GM19324 (cell line): ENCODE measurements at regions not wholly inside any gene's neighbourhood (a gene's known extent, or its start where the extent isn't known, plus 50 kb on each side); places are given as distances from the start of the nearest gene placed in this dataset.
"Not testable (repeated sequence)": the region's sequence is repeated elsewhere in the genome, so short reads cannot be mapped to it uniquely, and the experiment has no call there.

Experiments used
- ATAC-seq: cut with Tn5 transposase; IDR thresholded peaks from one replicate; pipeline ENCODE4 v1.9.1; 2021; ENCODE audit warnings: mild to moderate bottlenecking, moderate library complexity; ENCODE audit not compliant: unreplicated experiment, low FRiP score

DNA sequence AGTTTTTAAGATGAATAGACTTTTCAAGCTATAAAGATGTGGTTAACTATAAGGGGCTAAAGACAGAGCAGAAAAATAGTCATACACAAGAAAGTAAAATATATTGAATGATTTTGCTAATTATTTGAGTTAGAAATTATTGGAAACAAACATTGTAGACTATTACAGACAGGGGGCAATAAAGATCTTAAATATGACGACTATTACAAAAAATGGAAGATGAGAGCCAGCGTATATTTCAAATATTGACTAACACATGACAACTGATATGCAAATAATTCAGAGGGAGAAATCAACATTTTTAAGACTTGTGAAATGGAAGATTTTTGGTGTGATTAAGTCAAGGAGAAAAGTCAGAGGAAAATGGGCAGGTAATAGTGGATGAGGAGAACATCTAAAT is 520.2 kb upstream of the NUDT12 start:
- no peak for ATAC-seq

DNA sequence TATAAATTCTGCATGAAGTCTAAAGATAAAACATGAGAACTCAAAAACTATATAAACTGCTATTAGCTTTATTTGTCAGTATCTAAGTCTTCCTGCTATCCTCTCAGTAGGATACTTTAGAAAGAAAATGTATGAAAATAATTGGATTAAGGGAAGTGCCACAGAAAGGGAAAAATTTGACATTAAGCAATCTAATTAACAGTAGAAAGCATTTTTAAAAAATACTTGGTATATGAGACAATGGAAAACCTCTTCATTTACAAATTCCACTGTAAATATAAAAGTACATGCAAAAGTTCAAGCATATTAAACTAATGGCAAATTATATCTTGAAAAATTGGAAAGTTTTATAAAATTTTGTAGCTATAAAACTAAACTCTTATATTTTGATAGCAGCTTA is 518.6 kb upstream of the NUDT12 start:
- ATAC-seq = no peak

DNA sequence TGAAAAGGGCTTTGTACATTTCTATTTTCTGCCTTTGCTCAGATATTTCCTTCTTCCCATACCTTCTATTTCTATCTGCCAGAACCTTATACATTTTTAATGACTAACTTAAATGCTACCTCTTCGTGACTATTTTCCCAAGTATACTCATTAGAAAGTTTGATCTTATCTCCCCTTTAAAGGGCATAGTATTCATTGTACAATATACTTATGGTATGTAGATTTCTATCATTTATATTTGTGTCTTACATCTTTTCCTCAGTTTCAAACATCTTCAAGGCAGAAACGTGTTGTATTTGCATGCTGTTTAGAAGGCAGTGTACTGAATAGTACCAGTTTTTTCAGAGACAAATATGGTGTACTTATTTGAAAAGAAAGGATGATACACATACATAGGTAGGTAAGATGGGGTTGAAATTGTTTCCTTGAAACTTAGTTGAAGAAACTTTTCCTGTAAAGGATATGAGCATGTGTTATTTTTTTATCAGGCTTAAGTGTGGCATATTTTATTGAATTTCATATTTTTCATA is 518.1 kb upstream of the NUDT12 start:
- ATAC-seq = no peak

DNA sequence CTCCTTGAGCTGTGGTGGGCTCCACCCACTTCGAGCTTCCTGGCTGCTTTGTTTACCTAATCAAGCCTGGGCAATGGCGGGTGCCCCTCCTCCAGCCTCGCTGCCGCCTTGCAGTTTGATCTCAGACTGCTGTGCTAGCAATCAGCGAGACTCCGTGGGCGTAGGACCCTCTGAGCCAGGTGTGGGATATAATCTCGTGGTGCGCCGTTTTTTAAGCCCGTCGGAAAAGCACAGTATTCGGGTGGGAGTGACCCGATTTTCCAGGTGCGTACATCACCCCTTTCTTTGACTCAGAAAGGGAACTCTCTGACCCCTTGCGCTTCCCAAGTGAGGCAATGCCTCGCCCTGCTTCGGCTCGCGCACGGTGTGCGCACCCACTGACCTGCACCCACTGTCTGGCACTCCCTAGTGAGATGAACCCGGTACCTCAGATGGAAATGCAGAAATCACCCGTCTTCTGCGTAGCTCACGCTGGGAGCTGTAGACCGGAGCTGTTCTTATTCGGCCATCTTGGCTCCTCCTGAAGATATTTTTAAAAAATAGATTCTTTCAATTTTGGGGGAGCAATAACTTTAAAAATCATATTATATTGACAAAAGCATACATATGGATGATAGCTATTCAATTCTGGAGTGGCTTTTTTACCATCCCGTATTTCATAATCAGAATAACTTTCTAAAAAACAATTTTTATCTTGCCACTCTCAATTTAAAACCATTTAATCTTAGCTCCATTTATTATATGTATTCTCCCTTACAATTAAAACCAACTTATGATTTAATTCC is 517.5 kb upstream of the NUDT12 start:
- ATAC-seq = not testable (repeated sequence)

DNA sequence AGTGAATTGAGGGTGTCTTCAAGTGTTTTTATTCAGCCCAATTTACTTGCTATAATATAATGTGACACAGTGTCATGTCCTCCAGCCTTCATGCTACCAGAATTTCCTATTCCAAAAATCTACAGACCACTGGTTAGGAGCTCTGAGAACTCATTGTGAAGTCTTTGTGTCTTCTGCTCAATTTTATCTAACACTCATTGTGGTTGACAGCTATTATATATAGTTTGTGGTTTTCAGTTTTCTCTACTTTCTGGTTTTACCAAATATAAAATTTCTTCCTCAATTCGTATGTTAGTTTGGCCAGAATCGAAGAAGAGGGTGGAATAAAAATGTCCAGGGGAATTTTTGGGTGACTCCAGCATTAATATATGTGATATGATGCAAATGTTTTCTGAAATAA is 509.3 kb upstream of the NUDT12 start:
- ATAC-seq = no peak

DNA sequence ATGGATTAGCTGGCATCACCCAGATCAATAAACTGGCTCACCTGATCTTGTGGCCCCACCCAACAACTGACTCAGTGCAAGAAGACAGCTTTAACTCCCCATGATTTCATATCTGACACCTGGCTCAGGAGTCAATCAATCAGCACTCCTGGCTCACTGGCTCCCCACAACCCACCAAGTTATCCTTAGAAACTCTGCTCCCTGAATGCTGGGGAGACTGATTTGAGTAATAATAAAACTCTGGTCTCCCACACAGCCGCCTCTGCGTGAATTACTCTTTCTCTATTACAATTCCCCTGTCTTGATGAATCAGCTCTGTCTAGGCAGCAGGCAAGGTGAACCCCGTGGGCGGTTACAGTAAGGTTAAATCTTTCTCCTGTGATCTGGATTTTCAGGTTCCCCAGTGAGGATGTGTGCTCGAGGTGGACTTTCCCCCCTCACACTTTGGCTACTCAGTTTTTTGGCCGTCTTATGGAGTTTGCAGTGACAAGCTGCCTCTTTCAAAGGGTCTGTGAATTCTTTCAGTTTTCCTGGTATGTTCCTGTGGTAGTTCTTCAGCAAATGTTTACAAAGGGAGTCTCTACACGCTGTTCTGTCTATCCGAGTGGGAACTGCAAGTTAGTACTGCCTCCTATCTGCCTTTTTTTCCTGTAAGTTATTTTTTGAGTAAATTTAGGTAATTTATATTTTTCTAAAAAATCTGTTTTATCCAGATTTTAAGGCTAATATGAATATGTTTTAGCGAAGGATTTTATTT is 500.2 kb upstream of the NUDT12 start:
- no peak for ATAC-seq

DNA sequence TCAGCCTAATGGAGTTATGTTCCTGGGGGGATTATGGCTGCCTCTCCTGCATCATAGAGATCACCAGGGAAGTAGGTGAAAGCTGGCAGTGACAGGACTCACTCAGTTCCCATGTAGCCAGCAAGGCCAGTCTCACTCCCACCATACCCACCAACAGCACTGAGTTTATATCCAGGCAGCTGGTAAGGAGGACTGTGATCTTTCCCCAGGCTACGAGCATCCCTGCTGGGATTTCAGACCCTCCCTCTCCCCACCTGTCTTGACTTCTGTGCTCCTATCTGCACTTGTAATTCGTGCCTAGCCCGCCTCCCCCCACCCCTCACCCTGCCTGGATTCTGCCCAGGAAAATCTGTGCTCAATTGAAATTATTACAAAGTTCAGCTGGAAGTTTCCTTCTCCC is 499.1 kb upstream of the NUDT12 start:
- ATAC-seq = no peak

DNA sequence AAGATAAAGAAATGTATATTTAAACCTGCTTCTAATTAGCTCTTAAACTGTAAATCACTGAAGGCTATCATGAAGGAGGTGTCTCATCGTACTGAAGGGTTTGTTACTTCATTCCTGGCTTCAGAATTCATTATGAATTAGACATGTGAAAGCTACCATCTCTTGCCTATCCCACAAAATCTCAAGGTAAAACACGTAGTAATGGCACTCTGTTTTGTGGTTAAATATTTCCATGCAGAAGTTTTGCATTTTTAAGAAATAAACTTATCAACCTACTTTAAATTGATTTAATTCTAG is 490.7 kb upstream of the NUDT12 start:
- ATAC-seq = no peak

DNA sequence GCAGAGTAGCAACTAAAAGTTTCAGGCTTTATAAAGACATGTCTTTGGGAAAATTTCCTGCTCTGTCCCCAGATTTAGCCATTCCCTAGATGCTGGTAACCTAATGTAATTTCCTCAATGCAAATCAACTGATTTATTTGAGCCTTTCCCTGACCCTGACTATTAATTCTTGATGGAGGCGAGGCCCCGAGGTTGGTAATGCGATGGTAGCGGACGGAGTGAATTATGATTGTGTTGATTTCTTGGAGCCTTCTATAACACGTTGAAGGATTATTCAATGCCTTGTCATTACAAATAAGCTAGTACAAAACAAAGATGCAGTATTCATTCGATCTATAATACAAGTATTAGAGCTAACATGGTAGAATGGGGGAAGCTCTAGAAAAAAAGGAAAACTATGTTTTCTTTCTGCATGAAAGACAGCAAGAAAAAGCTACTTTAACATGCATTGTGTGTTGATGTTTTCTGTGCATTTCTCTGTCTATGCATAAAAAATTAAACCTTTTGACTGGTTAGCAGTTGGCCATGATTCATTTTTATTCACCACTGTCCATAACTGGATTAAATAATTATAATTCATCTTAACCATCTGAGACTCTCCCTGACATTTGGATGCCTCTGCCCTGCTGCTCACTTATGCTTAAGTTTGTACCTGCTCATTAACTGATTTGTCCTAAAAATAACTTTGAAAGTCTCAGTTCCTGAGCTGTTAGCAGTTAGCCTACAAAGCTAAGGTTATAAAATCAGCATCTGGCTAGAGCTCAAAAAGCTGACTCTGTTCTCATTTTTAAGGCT is 490.2 kb upstream of the NUDT12 start:
- no peak for ATAC-seq

DNA sequence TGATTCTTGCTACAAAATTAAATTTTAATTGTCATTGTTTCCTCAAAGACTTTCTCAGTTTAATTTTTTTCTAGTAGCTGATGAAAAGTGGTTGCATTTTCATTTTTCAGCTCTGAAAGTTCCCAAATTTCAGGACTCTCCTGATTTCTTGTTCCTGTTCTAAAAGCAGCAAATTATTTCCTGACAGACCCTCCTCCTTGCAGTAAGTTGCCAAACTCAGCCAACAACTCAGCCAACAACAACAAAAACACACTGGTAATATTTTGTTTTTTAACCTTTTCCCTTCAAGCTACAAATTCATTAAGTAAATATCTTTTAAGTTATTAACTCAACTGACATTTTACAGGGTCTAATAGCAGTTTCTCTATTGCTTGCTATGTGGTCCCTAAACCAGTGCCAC is 487.8 kb upstream of the NUDT12 start:
- ATAC-seq = no peak

DNA sequence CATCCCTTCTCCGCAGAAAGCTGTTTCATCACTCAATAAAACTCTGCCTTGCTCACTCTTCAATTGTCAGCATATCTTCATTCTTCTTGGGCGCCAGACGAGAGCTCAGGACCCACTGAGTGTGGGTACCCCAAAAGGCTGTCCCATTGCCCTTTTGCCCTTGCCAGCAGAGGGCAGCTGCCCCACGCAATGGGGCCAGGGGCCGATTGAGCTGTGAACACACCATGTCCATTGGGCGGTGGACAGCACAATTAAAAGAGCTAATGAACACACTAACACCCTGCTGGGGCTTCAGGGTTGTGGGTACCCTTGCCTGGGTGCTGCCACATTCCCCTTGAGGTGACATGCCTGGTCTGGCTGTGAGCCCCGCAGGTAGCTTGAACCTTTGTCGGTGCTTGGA is 487.2 kb upstream of the NUDT12 start:
- ATAC-seq = no peak

DNA sequence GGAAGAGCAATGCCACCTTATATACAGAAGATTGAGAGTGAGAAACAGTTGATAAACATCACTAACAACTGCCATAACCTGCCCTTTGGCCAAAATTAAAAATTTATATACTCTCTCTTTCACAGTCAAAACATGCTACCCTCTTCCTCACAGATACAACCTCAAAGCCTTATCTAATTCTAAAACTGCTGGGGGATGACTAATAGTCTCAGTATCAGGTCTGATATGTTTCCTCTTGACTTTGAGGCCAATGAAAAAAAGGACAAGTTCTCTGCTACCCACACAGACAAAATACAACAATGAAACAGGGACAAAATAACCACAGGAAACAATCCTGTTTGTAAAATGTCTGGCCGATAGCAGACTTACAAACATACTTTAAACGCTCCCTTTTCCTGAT is 485.6 kb upstream of the NUDT12 start:
- no peak for ATAC-seq

DNA sequence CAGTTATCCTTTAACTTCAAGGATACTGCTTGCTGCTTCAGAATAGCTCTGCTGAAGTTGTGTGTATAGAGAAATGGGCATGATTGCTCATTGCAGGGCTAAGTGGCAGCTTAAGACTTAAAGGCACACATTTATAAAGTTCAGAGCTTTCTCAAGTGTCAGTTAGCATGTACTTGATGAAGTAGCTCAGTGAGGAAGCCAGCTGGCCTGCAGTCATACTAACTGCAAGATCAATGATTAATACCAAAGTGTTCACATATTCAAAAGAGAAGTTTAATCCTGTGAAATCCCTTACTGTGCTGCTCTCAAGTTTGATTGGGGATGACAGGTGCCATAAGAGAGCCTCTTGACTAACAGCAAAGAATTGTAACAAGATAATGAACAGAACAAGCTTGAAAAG is 483.4 kb upstream of the NUDT12 start:
- no peak for ATAC-seq

DNA sequence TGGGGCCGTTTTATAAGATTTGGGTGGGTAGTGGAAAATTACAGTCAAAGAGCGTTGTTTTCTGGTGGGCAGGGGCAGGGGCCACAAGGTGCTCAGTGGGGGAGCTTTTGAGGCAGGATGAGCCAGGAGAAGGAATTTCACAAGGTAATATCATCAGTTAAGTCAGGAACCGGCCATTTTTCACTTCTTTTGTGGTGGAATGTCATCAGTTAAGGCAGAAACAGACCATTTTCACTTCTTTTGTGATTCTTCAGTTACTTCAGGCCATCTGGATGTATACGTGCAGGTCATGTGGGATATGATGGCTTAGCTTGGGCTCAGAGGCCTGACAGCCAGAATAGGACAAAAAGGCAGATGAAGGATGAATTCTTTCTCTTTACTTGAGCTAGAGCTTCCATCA is 477.3 kb upstream of the NUDT12 start:
- not testable (repeated sequence) for ATAC-seq

DNA sequence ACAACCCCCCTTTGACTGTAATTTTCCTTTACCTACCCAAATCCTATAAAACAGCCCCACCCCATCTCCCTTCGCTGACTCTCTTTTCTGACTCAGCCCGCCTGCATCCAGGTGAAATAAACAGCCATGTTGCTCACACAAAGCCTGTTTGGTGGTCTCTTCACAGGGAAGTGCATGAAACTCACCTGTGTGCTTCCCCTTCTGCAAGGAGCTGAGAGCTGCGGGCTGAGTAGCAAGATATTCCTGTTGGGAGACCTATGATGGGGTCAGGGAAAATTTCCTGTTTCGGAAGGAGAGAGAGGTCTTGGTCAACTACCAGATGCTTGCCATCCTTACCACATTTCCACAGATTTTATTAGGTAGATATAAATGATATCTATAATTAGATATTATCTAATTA is 474.5 kb upstream of the NUDT12 start:
- not testable (repeated sequence) for ATAC-seq

DNA sequence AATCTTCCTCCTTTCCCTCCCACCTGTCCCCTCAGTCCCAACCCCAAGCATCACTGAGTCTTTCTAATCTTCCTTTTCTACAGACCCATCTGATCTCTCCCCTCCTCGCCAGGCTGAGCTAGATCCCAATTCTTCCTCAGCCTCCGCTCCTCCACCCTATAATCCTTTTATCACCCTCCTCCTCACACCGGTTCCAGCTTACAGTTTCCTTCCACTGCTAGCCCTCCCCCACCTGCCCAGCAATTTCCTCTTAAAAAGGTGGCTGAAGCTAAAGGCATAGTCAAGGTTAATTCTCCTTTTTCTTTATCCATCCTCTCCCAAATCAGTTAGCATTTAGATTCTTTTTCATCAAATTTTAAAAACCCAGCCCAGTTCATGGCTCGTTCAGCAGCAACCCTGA is 470.6 kb upstream of the NUDT12 start:
- ATAC-seq = not testable (repeated sequence)

DNA sequence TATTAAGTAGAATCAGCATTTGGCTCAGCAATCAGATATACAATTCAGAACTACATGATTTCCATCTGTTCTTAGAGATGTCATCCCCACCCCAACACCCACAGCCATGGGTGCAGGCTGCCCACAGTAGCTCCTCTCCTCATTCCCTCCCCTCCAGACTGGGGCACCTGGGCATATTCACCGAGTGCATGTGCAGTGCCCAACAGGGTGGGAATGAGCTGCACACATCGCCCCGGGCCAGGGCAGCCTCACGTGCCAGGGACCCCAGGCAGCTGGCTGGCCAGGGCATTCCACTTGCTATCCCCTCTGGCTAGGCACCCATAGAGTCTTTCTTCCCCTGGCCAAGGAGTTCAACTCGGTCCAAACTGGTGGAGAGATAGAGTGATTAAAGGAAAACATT is 461.9 kb upstream of the NUDT12 start:
- ATAC-seq = no peak

DNA sequence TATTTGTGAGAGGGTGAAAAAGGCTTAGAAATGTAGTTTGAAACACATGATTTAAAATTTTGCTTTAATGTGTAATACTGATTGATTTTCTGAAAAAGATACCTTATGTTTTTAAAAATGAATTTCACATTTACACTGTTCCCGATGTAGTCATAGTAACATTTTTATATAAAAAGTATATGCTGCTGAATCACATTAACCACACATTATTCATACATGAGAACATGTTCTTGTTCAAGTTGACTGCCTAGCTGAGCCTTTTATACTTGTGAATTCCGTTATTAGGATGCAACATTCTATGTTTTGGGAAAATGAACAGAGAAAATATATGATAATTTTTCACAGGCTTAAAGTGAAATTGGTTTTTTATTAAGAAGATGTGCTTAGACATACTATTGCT is 461.1 kb upstream of the NUDT12 start:
- ATAC-seq = no peak

DNA sequence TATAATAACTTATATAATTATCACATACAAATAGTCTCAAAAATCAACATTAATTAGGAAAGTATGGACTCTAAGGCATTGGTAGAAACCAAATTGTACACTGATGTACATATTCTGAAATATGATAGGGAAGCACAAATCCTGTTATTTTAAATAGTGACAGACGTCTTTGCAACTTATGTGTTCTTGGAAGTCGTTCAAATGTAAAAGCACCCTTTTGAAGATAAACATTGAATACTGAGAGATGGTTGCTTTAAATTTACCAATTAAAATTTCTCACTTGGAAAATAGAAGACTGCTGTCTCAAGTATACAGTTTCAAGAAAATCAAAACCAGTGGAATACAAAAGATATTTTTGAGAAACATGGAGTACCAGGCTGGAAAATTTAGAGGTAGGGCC is 457.4 kb upstream of the NUDT12 start:
- ATAC-seq = no peak

DNA sequence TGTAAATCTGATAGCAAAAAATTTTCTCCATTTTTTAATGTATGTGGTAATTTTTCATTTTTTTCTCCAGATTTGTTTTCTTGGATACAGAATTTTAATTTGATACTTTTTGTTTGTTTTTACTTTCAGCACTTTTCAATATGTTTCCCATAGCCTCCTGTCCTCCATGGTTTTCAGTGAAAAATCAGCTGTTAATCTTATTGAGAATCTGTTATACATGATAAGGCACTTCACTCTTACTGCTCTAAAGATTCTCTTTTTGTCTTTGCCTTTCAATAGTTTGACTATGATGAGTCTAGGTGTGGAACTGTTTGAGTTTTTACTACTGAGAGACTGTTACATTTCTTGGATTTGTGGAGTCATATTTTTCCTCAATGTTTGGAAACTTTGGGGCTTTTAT is 455.7 kb upstream of the NUDT12 start:
- ATAC-seq = no peak

DNA sequence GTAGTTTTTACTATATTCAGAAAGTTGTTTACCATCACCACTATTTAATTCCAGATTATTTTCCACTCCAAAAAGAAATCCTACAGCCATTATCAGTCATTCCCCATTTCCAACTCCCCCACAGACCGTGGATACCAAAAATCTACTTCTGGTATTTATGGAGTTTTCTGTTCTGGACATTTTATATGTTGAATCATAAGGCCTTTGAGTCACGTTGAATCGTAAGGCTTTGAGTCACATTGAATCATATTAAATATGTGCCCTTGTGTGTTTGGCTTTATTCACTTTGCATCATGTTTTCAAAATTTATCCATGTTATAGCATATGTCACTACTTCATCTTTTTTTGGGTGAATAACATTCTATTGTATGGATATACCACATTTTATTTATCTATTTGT is 454.1 kb upstream of the NUDT12 start:
- ATAC-seq = no peak
